ENCODE measurements at regions not wholly inside any gene's neighbourhood (a gene's known extent, or its start where the extent isn't known, plus 50 kb on each side); places are given as distances from the start of the nearest gene placed in this dataset.

DNA sequence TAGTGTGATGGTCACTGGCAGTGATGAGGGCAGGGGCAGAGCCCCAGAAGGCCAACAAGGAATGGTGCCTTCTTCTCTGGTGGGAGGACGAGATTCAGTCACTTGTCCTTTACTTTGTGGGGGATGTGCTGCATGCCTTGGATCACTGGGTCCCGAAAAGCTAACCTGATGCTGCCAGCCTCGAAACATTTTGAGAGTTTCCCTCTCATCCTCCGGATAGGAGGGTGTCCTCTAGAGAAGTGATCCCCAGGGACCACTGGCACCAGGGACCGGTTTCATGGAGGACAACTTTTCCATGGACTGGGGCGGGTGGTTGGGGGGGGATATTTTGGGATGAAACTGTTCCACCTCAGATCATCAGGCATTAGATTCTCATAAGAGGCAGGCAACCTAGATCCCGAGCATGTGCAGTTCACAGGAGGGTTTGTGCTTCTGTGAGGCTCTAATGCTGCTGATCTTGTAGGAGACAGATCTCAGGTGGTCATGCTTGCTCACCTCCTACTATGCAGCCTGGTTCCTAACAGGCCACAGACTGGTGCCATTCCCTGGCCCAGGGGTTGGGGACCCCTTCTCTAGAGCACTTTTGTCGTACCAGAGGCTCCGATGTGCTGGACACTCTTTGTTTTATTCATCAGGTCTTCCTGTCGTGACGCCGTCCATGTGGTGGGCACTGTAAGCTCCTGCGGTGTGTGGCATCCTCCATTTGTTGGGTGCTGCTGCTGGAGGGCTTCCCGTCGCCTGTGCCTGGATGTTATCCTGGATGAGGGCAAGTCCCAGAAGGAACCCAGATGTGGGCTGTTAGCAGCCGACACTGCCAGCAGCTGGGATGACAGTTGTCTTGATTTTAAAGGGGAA is 68.5 kb upstream of the HDAC4 start:
- H3K27me3 ChIP-seq (ENCODE audit: control insufficient read depth in 4 of 4, insufficient read depth in 4 of 4, low read length in 3 of 4): no peaks in the 10 kb centered on the region
- H3K9ac ChIP-seq (ENCODE audit: low read depth in 1 of 2, low read length in 2 of 2): no peak overlapping the region
- TF ChIP-seq RAD21 (IDR thresholded peaks at IDR 0.05) (no peak), NR2F2 (IDR thresholded peaks at IDR 0.05) (no peak), HNF4G (IDR thresholded peaks at IDR 0.05) (no peak), FOXA2 (IDR thresholded peaks at IDR 0.05) (no peak), TAF1 (conservative IDR thresholded peaks at IDR 0.05) (no peak), EGR1 (IDR thresholded peaks at IDR 0.05; ENCODE audit: low read depth in 2 of 2) (no peak), FOXA1 (IDR thresholded peaks at IDR 0.05) (no peak), HNF4A (conservative IDR thresholded peaks at IDR 0.05) (no peak), YY1 (IDR thresholded peaks at IDR 0.05) (no peak), RXRA (IDR thresholded peaks at IDR 0.05) (no peak), GABPA (IDR thresholded peaks at IDR 0.05 in 1 of 2, conservative IDR thresholded peaks at IDR 0.05 in 1 of 2) (no peak)
- TF ChIP-seq, protein P1, sequence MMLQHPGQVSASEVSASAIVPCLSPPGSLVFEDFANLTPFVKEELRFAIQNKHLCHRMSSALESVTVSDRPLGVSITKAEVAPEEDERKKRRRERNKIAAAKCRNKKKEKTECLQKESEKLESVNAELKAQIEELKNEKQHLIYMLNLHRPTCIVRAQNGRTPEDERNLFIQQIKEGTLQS (IDR thresholded peaks at IDR 0.05): no peak
- TF ChIP-seq, protein P2, sequence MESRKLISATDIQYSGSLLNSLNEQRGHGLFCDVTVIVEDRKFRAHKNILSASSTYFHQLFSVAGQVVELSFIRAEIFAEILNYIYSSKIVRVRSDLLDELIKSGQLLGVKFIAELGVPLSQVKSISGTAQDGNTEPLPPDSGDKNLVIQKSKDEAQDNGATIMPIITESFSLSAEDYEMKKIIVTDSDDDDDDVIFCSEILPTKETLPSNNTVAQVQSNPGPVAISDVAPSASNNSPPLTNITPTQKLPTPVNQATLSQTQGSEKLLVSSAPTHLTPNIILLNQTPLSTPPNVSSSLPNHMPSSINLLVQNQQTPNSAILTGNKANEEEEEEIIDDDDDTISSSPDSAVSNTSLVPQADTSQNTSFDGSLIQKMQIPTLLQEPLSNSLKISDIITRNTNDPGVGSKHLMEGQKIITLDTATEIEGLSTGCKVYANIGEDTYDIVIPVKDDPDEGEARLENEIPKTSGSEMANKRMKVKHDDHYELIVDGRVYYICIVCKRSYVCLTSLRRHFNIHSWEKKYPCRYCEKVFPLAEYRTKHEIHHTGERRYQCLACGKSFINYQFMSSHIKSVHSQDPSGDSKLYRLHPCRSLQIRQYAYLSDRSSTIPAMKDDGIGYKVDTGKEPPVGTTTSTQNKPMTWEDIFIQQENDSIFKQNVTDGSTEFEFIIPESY (IDR thresholded peaks at IDR 0.05): no peak
- TF ChIP-seq, protein P3, sequence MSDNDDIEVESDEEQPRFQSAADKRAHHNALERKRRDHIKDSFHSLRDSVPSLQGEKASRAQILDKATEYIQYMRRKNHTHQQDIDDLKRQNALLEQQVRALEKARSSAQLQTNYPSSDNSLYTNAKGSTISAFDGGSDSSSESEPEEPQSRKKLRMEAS (IDR thresholded peaks at IDR 0.05): no peak
- no peak overlapping the region for H3K27ac ChIP-seq (ENCODE audit: low read depth in 1 of 2, low read length in 2 of 2)
- 87% methylated on average over 16 of the region's 16 CpGs for WGBS
- DNase-seq (ENCODE audit: low spot score): no peak
- H3K4me3 ChIP-seq (ENCODE audit: low read depth in 1 of 3, low read length in 3 of 3): no peak overlapping the region
- H3K4me1 ChIP-seq (ENCODE audit: control insufficient read depth in 4 of 4, insufficient read depth in 4 of 4, low read length in 3 of 4): no peaks in the 10 kb centered on the region
- H3K9me3 ChIP-seq (ENCODE audit: control insufficient read depth in 4 of 4, low read length in 3 of 4): peaks cover 0 to 2% (median 0%) of the 10 kb centered on the region in 4 donors
- H3K36me3 ChIP-seq (ENCODE audit: control insufficient read depth in 4 of 4, insufficient read depth in 3 of 4, low read depth in 1 of 4, low read length in 3 of 4): no peaks in the 10 kb centered on the region

DNA sequence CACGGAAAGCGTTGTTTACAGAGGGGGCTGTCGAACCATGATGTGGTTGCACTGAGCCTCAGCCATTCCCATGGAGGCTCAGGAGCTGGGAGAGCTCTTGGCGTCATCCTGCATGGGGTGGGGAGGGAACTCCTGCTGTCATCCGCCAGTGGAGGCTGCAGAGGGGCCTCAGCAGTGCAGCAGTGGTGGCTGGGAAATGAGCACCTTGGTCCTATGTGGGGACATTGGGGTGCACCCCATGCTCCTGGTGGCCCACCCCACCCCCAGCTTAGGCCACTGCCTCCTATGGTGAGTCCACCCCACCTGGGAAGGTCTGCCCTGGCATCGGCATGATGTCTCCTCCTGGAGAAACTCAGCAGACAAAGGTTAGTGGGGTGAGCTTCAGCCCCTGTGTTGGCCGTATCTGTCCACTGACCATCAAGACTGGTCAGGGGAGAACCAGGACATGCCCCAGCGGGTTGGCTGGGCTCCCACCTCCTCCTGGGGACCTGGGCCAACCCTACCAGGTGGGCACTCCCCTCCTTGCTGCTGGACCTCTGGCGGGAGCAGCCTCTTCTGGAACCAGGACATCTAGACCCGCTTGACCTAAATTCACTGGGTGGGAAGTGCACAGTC is 67.8 kb upstream of the HDAC4 start:
- no peak for DNase-seq (ENCODE audit: low spot score)
- H3K36me3 ChIP-seq (ENCODE audit: control insufficient read depth in 4 of 4, insufficient read depth in 3 of 4, low read depth in 1 of 4, low read length in 3 of 4): no peaks in the 10 kb centered on the region
- TF ChIP-seq, protein P1 (IDR thresholded peaks at IDR 0.05): no peak
- TF ChIP-seq, protein P3 (IDR thresholded peaks at IDR 0.05): no peak
- no peak for TF ChIP-seq HNF4G (IDR thresholded peaks at IDR 0.05)
- TF ChIP-seq, protein P4, sequence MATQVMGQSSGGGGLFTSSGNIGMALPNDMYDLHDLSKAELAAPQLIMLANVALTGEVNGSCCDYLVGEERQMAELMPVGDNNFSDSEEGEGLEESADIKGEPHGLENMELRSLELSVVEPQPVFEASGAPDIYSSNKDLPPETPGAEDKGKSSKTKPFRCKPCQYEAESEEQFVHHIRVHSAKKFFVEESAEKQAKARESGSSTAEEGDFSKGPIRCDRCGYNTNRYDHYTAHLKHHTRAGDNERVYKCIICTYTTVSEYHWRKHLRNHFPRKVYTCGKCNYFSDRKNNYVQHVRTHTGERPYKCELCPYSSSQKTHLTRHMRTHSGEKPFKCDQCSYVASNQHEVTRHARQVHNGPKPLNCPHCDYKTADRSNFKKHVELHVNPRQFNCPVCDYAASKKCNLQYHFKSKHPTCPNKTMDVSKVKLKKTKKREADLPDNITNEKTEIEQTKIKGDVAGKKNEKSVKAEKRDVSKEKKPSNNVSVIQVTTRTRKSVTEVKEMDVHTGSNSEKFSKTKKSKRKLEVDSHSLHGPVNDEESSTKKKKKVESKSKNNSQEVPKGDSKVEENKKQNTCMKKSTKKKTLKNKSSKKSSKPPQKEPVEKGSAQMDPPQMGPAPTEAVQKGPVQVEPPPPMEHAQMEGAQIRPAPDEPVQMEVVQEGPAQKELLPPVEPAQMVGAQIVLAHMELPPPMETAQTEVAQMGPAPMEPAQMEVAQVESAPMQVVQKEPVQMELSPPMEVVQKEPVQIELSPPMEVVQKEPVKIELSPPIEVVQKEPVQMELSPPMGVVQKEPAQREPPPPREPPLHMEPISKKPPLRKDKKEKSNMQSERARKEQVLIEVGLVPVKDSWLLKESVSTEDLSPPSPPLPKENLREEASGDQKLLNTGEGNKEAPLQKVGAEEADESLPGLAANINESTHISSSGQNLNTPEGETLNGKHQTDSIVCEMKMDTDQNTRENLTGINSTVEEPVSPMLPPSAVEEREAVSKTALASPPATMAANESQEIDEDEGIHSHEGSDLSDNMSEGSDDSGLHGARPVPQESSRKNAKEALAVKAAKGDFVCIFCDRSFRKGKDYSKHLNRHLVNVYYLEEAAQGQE (IDR thresholded peaks at IDR 0.05): no peak
- TF ChIP-seq JUND (IDR thresholded peaks at IDR 0.05): no peak
- TF ChIP-seq NR2F2 (IDR thresholded peaks at IDR 0.05): no peak
- no peak for TF ChIP-seq EGR1 (IDR thresholded peaks at IDR 0.05; ENCODE audit: low read depth in 2 of 2)
- no peak for TF ChIP-seq YY1 (IDR thresholded peaks at IDR 0.05)
- TF ChIP-seq SP1 (IDR thresholded peaks at IDR 0.05): no peak
- no peak for TF ChIP-seq TAF1 (conservative IDR thresholded peaks at IDR 0.05)
- no peak for TF ChIP-seq FOXA2 (IDR thresholded peaks at IDR 0.05)
- no peak for TF ChIP-seq GABPA (IDR thresholded peaks at IDR 0.05 in 1 of 2, conservative IDR thresholded peaks at IDR 0.05 in 1 of 2)
- no peak for TF ChIP-seq RXRA (IDR thresholded peaks at IDR 0.05)
- no peak for TF ChIP-seq HNF4A (conservative IDR thresholded peaks at IDR 0.05)
- TF ChIP-seq, protein P5, sequence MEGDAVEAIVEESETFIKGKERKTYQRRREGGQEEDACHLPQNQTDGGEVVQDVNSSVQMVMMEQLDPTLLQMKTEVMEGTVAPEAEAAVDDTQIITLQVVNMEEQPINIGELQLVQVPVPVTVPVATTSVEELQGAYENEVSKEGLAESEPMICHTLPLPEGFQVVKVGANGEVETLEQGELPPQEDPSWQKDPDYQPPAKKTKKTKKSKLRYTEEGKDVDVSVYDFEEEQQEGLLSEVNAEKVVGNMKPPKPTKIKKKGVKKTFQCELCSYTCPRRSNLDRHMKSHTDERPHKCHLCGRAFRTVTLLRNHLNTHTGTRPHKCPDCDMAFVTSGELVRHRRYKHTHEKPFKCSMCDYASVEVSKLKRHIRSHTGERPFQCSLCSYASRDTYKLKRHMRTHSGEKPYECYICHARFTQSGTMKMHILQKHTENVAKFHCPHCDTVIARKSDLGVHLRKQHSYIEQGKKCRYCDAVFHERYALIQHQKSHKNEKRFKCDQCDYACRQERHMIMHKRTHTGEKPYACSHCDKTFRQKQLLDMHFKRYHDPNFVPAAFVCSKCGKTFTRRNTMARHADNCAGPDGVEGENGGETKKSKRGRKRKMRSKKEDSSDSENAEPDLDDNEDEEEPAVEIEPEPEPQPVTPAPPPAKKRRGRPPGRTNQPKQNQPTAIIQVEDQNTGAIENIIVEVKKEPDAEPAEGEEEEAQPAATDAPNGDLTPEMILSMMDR (IDR thresholded peaks at IDR 0.05; ENCODE audit: low read depth, low read length, missing input control): no peak
- no peak for TF ChIP-seq FOXA1 (IDR thresholded peaks at IDR 0.05)
- TF ChIP-seq, protein P2 (IDR thresholded peaks at IDR 0.05): no peak
- no peak for TF ChIP-seq RAD21 (IDR thresholded peaks at IDR 0.05)
- H3K27me3 ChIP-seq (ENCODE audit: control insufficient read depth in 4 of 4, insufficient read depth in 4 of 4, low read length in 3 of 4): no peaks in the 10 kb centered on the region
- WGBS: 90% methylated on average over 10 of the region's 10 CpGs
- H3K4me3 ChIP-seq (ENCODE audit: low read depth in 1 of 3, low read length in 3 of 3): no peak overlapping the region
- H3K4me1 ChIP-seq (ENCODE audit: control insufficient read depth in 4 of 4, insufficient read depth in 4 of 4, low read length in 3 of 4): no peaks in the 10 kb centered on the region
- H3K27ac ChIP-seq (ENCODE audit: low read depth in 1 of 2, low read length in 2 of 2): no peak overlapping the region
- H3K9ac ChIP-seq (ENCODE audit: low read depth in 1 of 2, low read length in 2 of 2): no peak overlapping the region
- H3K9me3 ChIP-seq (ENCODE audit: control insufficient read depth in 4 of 4, low read length in 3 of 4): peaks cover 0 to 2% (median 0%) of the 10 kb centered on the region in 4 donors

Data from liver (tissue), 8 donors.